ENCODE measurements at regions not wholly inside any gene's neighbourhood (a gene's known extent, or its start where the extent isn't known, plus 50 kb on each side); places are given as distances from the start of the nearest gene placed in this dataset.

DNA sequence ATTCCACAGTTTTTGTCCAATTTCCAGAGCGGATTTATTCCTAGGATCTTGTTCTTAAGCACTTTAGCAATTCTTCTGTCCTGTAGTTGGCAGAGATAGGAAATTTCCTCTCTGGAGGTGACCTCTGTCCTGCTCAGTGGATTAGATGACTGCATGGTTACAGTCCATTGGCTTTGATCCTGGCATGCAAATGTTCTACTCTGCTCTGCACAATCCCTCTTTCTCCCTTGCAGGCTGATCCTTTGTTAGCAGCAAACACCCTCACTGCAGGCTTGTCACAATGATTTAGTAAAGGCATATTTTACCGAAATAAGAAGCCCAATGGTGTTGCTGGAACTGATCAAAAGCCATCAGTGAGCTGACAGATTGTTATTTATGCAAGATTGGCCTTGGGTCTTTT, 243.8 kb downstream of the COX7C start:
- TF ChIP-seq POLR2AphosphoS5 (IDR thresholded peaks at IDR 0.05; ENCODE audit: low read depth) (no peak), CTCF (conservative IDR thresholded peaks at IDR 0.05; ENCODE audit: low read depth in 2 of 2) (no peak), EZH2 (IDR thresholded peaks at IDR 0.05; ENCODE audit: low read depth, unreplicated experiment) (no peak), CREB1 (CRISPR knock-in tag; IDR thresholded peaks at IDR 0.05; ENCODE audit: low read depth) (no peak), EZH2phosphoT487 (IDR thresholded peaks at IDR 0.05; ENCODE audit: unreplicated experiment) (no peak), ZNF114 (CRISPR knock-in tag; IDR thresholded peaks at IDR 0.05) (no peak), JUNB (IDR thresholded peaks at IDR 0.05; ENCODE audit: unreplicated experiment) (no peak)
- TF ChIP-seq, protein P1, sequence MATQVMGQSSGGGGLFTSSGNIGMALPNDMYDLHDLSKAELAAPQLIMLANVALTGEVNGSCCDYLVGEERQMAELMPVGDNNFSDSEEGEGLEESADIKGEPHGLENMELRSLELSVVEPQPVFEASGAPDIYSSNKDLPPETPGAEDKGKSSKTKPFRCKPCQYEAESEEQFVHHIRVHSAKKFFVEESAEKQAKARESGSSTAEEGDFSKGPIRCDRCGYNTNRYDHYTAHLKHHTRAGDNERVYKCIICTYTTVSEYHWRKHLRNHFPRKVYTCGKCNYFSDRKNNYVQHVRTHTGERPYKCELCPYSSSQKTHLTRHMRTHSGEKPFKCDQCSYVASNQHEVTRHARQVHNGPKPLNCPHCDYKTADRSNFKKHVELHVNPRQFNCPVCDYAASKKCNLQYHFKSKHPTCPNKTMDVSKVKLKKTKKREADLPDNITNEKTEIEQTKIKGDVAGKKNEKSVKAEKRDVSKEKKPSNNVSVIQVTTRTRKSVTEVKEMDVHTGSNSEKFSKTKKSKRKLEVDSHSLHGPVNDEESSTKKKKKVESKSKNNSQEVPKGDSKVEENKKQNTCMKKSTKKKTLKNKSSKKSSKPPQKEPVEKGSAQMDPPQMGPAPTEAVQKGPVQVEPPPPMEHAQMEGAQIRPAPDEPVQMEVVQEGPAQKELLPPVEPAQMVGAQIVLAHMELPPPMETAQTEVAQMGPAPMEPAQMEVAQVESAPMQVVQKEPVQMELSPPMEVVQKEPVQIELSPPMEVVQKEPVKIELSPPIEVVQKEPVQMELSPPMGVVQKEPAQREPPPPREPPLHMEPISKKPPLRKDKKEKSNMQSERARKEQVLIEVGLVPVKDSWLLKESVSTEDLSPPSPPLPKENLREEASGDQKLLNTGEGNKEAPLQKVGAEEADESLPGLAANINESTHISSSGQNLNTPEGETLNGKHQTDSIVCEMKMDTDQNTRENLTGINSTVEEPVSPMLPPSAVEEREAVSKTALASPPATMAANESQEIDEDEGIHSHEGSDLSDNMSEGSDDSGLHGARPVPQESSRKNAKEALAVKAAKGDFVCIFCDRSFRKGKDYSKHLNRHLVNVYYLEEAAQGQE (IDR thresholded peaks at IDR 0.05; ENCODE audit: unreplicated experiment): no peak

Data from GM23338 (cell line).